Esophagus squamous epithelium (tissue), 5 donors: ENCODE measurements at regions not wholly inside any gene's neighbourhood (a gene's known extent, or its start where the extent isn't known, plus 50 kb on each side); places are given as distances from the start of the nearest gene placed in this dataset.

ENCODE experiments used
- DNase-seq: peaks from one replicate; lab custom pipeline; 2025; lab: John Stamatoyannopoulos, UW
- H3K27ac ChIP-seq, 4 donors: fragments of 200-600 bp; sonication (generic); one replicate each; pipeline ENCODE4 v1.5.1; 2016 to 2019; ENCODE audit warnings: mild to moderate bottlenecking in 1 of 4
- H3K27me3 ChIP-seq, 4 donors: fragments of 200-600 bp; sonication (generic); 1 replicate in 3 of 4; 2 replicates in 1 of 4; pipeline versions ENCODE4 v1.5.1 to v1.6.0; 2017 to 2021; ENCODE audit warnings: antibody characterized with exemption in 1 of 4
- H3K36me3 ChIP-seq, 3 donors: fragments of 200-600 bp; sonication (generic); one replicate each; pipeline ENCODE4 v1.5.1; 2016 to 2019
- H3K4me1 ChIP-seq, 3 donors: fragments of 200-600 bp; sonication (generic); one replicate each; pipeline ENCODE4 v1.5.1; 2017 to 2019
- H3K4me3 ChIP-seq, 4 donors: fragments of 200-600 bp; sonication (generic); 1 replicate in 3 of 4; 2 replicates in 1 of 4; pipeline ENCODE4 v1.5.1; 2016 to 2019; ENCODE audit warnings: mild to moderate bottlenecking in 2 of 4, moderate library complexity in 1 of 4
- H3K9me3 ChIP-seq, 3 donors: fragments of 200-600 bp; sonication (generic); one replicate each; pipeline ENCODE4 v1.5.1; 2016 to 2019
- CTCF ChIP-seq, 6 experiments: fragments of 450-650 bp in 4 of 6; fragments of 200-600 bp in 2 of 6; sonication (generic) in 2 of 6; IDR thresholded peaks; one replicate each; pipeline ENCODE4 v1.5.1; 2016 to 2019; ENCODE audit warnings: antibody characterized with exemption in 6 of 6, mild to moderate bottlenecking in 4 of 6, moderate library complexity in 4 of 6
- POLR2A ChIP-seq, 4 donors: fragments of 450-650 bp; IDR thresholded peaks; one replicate each; pipeline ENCODE4 v1.6.1; 2017; ENCODE audit warnings: antibody characterized with exemption in 4 of 4, mild to moderate bottlenecking in 4 of 4, moderate library complexity in 3 of 4
- WGBS, 2 donors: methylation state at CpG; one replicate each; pipeline ENCODE4 v1.1.5; 2018; 5-methylcytosine and 5-hydroxymethylcytosine counted together
- intact Hi-C: fragments of 100-400 bp; cut with DNase I; formaldehyde crosslinking; loops from one replicate; pipeline ENCODE4 v1.15.0; 2022
- donor health status: DM: yes; HTN: yes; CAD: no.

GRCh38 chr13:22698467-22698866 is 482.3 kb upstream of the SGCG start:
- no peak for DNase-seq
- 68 to 74% methylated on average over 2 of the region's 2 CpGs for WGBS, 2 donors
- H3K27me3 ChIP-seq, result no peaks in the 10 kb centered on the region
- no peaks in the 10 kb centered on the region for H3K4me1 ChIP-seq
- H3K4me3 ChIP-seq, result no peak overlapping the region
- no peak overlapping the region for H3K27ac ChIP-seq
- intact Hi-C loops, result no loop called here
- TF ChIP-seq POLR2A (IDR thresholded peaks at IDR 0.05) (no peak), CTCF (IDR thresholded peaks at IDR 0.05) (no peak)
- no peaks in the 10 kb centered on the region for H3K36me3 ChIP-seq
- H3K9me3 ChIP-seq, result no peaks in the 10 kb centered on the region

GRCh38 chr13:22700246-22700887 is 480.4 kb upstream of the SGCG start:
- Histone ChIP-seq H3K9me3 (no peaks in the 10 kb centered on the region), H3K36me3 (no peaks in the 10 kb centered on the region), H3K27me3 (no peaks in the 10 kb centered on the region), H3K27ac (no peak overlapping the region), H3K4me3 (no peak overlapping the region), H3K4me1 (no peaks in the 10 kb centered on the region)
- TF ChIP-seq CTCF (IDR thresholded peaks at IDR 0.05), result no peak
- no peak for TF ChIP-seq POLR2A (IDR thresholded peaks at IDR 0.05)
- 37 to 53% methylated on average over 6 of the region's 6 CpGs for WGBS, 2 donors
- intact Hi-C loops, result no loop called here
- no peak for DNase-seq

GRCh38 chr13:22703601-22704209 is 477.1 kb upstream of the SGCG start:
- H3K36me3 ChIP-seq, result no peaks in the 10 kb centered on the region
- H3K27me3 ChIP-seq, result no peaks in the 10 kb centered on the region
- no peak overlapping the region for H3K4me3 ChIP-seq
- no peak overlapping the region for H3K27ac ChIP-seq
- TF ChIP-seq CTCF (IDR thresholded peaks at IDR 0.05) (no peak), POLR2A (IDR thresholded peaks at IDR 0.05) (no peak)
- DNase-seq, result no peak
- H3K9me3 ChIP-seq, result no peaks in the 10 kb centered on the region
- intact Hi-C loops, result no loop called here
- 60 to 66% methylated on average over 9 of the region's 9 CpGs for WGBS, 2 donors
- H3K4me1 ChIP-seq, result no peaks in the 10 kb centered on the region

GRCh38 chr13:22707946-22708345 is 472.8 kb upstream of the SGCG start:
- no peaks in the 10 kb centered on the region for H3K36me3 ChIP-seq
- DNase-seq, result no peak
- H3K4me3 ChIP-seq, result no peak overlapping the region
- no peaks in the 10 kb centered on the region for H3K4me1 ChIP-seq
- H3K27me3 ChIP-seq, result no peaks in the 10 kb centered on the region
- TF ChIP-seq POLR2A (IDR thresholded peaks at IDR 0.05) (no peak), CTCF (IDR thresholded peaks at IDR 0.05) (no peak)
- H3K9me3 ChIP-seq, result no peaks in the 10 kb centered on the region
- H3K27ac ChIP-seq, result no peak overlapping the region
- 88 to 96% methylated on average over 5 of the region's 5 CpGs for WGBS, 2 donors
- intact Hi-C loops, result no loop called here

- no peak overlapping the region for H3K4me3 ChIP-seq
- no peaks in the 10 kb centered on the region for H3K36me3 ChIP-seq
- WGBS, 2 donors, result 47 to 57% methylated on average over 7 of the region's 7 CpGs
- TF ChIP-seq CTCF (IDR thresholded peaks at IDR 0.05), result no peak
- no peak for TF ChIP-seq POLR2A (IDR thresholded peaks at IDR 0.05)
- intact Hi-C loops, result no loop called here
- no peaks in the 10 kb centered on the region for H3K9me3 ChIP-seq
- no peak for DNase-seq
- H3K27ac ChIP-seq, result no peak overlapping the region
- H3K4me1 ChIP-seq, result no peaks in the 10 kb centered on the region
- no peaks in the 10 kb centered on the region for H3K27me3 ChIP-seq
Measured at GRCh38 chr13:22717036-22717435, 463.7 kb upstream of the SGCG start.
